H9 (cell line): ENCODE measurements at regions not wholly inside any gene's neighbourhood (a gene's known extent, or its start where the extent isn't known, plus 50 kb on each side); places are given as distances from the start of the nearest gene placed in this dataset.

ENCODE experiments used
- DNase-seq: peaks from one replicate; pipeline ENCODE4 v3.0.0-alpha.2; 2017
- H2AFZ ChIP-seq: one replicate; pipeline ENCODE4 v1.6.1; 2013; ENCODE audit warnings: mild to moderate bottlenecking, low read length, control low read depth, moderate library complexity
- H2AK5ac ChIP-seq: 2 replicates; pipeline ENCODE4 v1.6.1; 2013; ENCODE audit warnings: low read length, control low read depth, mixed read lengths; ENCODE audit not compliant: insufficient read length
- H2BK120ac ChIP-seq: one replicate; pipeline ENCODE4 v1.6.1; 2013; ENCODE audit warnings: low read depth, mild to moderate bottlenecking, low read length, control low read depth, inconsistent platforms; ENCODE audit not compliant: poor library complexity, severe bottlenecking
- H2BK12ac ChIP-seq: 2 replicates; pipeline ENCODE4 v1.6.1; 2013; ENCODE audit warnings: low read length, control low read depth, mixed read lengths, low read depth; ENCODE audit not compliant: insufficient read length
- H2BK15ac ChIP-seq: 2 replicates; pipeline ENCODE4 v1.6.1; 2013; ENCODE audit warnings: low read depth, low read length, control low read depth
- H2BK20ac ChIP-seq: one replicate; pipeline ENCODE4 v1.6.1; 2013; ENCODE audit warnings: low read depth, mild to moderate bottlenecking, low read length, control low read depth, inconsistent platforms; ENCODE audit not compliant: poor library complexity, severe bottlenecking
- H2BK5ac ChIP-seq: 2 replicates; pipeline ENCODE4 v1.6.1; 2013; ENCODE audit warnings: low read length, control low read depth, mixed read lengths; ENCODE audit not compliant: insufficient read length
- H3K14ac ChIP-seq: 2 replicates; pipeline ENCODE4 v1.6.1; 2013; ENCODE audit warnings: low read length, control low read depth; ENCODE audit not compliant: insufficient read depth
- H3K18ac ChIP-seq: 2 replicates; pipeline ENCODE4 v1.6.1; 2013; ENCODE audit warnings: low read depth, mild to moderate bottlenecking, mixed read lengths, low read length, control low read depth; ENCODE audit not compliant: insufficient read length
- H3K23ac ChIP-seq: 2 replicates; pipeline ENCODE4 v1.6.1; 2013; ENCODE audit warnings: low read length, control low read depth, mixed read lengths, low read depth; ENCODE audit not compliant: insufficient read length
- H3K23me2 ChIP-seq: 2 replicates; pipeline ENCODE4 v1.6.1; 2013; ENCODE audit warnings: low read depth, mild to moderate bottlenecking, mixed read lengths, low read length, control low read depth; ENCODE audit not compliant: insufficient read length, poor library complexity, severe bottlenecking
- H3K27ac ChIP-seq: 2 replicates; pipeline ENCODE4 v1.5.1; 2013; ENCODE audit warnings: low read length, control low read depth, mixed read lengths, low read depth; ENCODE audit not compliant: insufficient read length
- H3K27me3 ChIP-seq: 2 replicates; pipeline ENCODE4 v1.6.1; 2013; ENCODE audit warnings: low read length, control low read depth, inconsistent platforms; ENCODE audit not compliant: insufficient read depth
- H3K4ac ChIP-seq: 2 replicates; pipeline ENCODE4 v1.6.1; 2013; ENCODE audit warnings: low read depth, mild to moderate bottlenecking, control low read depth, inconsistent platforms, low read length, moderate library complexity
- H3K4me1 ChIP-seq: 2 replicates; pipeline ENCODE4 v1.6.1; 2013; ENCODE audit warnings: low read length, control low read depth, inconsistent platforms; ENCODE audit not compliant: insufficient read depth
- H3K4me2 ChIP-seq: 2 replicates; pipeline ENCODE4 v1.6.1; 2013; ENCODE audit warnings: low read length, control low read depth, mixed read lengths; ENCODE audit not compliant: insufficient read length, insufficient read depth
- H3K56ac ChIP-seq: 2 replicates; pipeline ENCODE4 v1.6.1; 2013; ENCODE audit warnings: low read depth, mild to moderate bottlenecking, mixed read lengths, low read length, control low read depth; ENCODE audit not compliant: insufficient read length
- H3K79me1 ChIP-seq: 2 replicates; pipeline ENCODE4 v1.6.1; 2013; ENCODE audit warnings: low read depth, mild to moderate bottlenecking, moderate library complexity, low read length, control low read depth, inconsistent platforms; ENCODE audit not compliant: insufficient read depth, poor library complexity, severe bottlenecking
- H3K79me2 ChIP-seq: 2 replicates; pipeline ENCODE4 v1.6.1; 2013; ENCODE audit warnings: low read length, control low read depth, inconsistent platforms; ENCODE audit not compliant: insufficient read depth
- H3K9ac ChIP-seq: 2 replicates; pipeline ENCODE4 v1.6.1; 2013; ENCODE audit warnings: low read length, control low read depth, mixed read lengths; ENCODE audit not compliant: insufficient read length; ENCODE audit errors: extremely low read depth
- H3K9me3 ChIP-seq: one replicate; pipeline ENCODE4 v1.6.1; 2013; ENCODE audit warnings: low read depth, low read length, inconsistent platforms; ENCODE audit not compliant: control insufficient read depth
- H3T11ph ChIP-seq: one replicate; pipeline ENCODE4 v1.6.1; 2013; ENCODE audit warnings: mild to moderate bottlenecking, low read length, control low read depth, inconsistent platforms
- H4K20me1 ChIP-seq: one replicate; pipeline ENCODE4 v1.6.1; 2013; ENCODE audit not compliant: control insufficient read depth, insufficient read length, insufficient read depth
- H4K5ac ChIP-seq: 2 replicates; pipeline ENCODE4 v1.6.1; 2013; ENCODE audit warnings: low read depth, mild to moderate bottlenecking, mixed read lengths, low read length, control low read depth; ENCODE audit not compliant: insufficient read length
- H4K8ac ChIP-seq: replicated peaks from 2 replicates; pipeline ENCODE4 v1.6.1; 2013; ENCODE audit warnings: low read length, control low read depth, mixed read lengths, low read depth; ENCODE audit not compliant: insufficient read length
- H4K91ac ChIP-seq: 2 replicates; pipeline ENCODE4 v1.6.1; 2013; ENCODE audit warnings: low read depth, mild to moderate bottlenecking, moderate library complexity, mixed read lengths, low read length, control low read depth; ENCODE audit not compliant: insufficient read length
- H3K27ac Mint-ChIP-seq, 3 experiments: 2 replicates in 2 of 3; 3 replicates in 1 of 3; pipeline ENCODE4 v1.8.0; 2020 to 2021; ENCODE audit warnings: mixed read lengths in 3 of 3, mild to moderate bottlenecking in 1 of 3, moderate library complexity in 1 of 3
- H3K27me3 Mint-ChIP-seq: 2 replicates; pipeline ENCODE4 v1.8.0; 2021; ENCODE audit warnings: low read depth, mild to moderate bottlenecking, moderate library complexity, mixed read lengths
- H3K36me3 Mint-ChIP-seq, 3 experiments: 2 replicates in 2 of 3; 3 replicates in 1 of 3; pipeline ENCODE4 v1.8.0; 2020 to 2021; ENCODE audit warnings: low read depth in 3 of 3, mixed read lengths in 3 of 3; ENCODE audit not compliant: insufficient read depth in 1 of 3
- H3K4me1 Mint-ChIP-seq, 2 experiments: 2 replicates each; pipeline ENCODE4 v1.8.0; 2020; ENCODE audit warnings: mixed read lengths in 2 of 2
- H3K4me3 Mint-ChIP-seq, 2 experiments: 2 replicates in 1 of 2; 3 replicates in 1 of 2; pipeline ENCODE4 v1.8.0; 2020 to 2021; ENCODE audit warnings: mild to moderate bottlenecking in 2 of 2, mixed read lengths in 2 of 2, moderate library complexity in 1 of 2
- H3K9me3 Mint-ChIP-seq, 2 experiments: 2 replicates in 1 of 2; 3 replicates in 1 of 2; pipeline ENCODE4 v1.8.0; 2020; ENCODE audit warnings: mild to moderate bottlenecking in 2 of 2, mixed read lengths in 2 of 2, moderate library complexity in 1 of 2
- CTCF ChIP-seq: fragments of 200-600 bp; sonication (generic); conservative IDR thresholded peaks from 3 replicates; pipeline ENCODE4 v1.8.0; 2021; ENCODE audit warnings: antibody characterized with exemption, mild to moderate bottlenecking
- WGBS: extraction: QIAGEN DNeasy Blood & Tissue Kit; methylation state at CpG from one replicate; pipeline ENCODE4 v1.1.7; 2013; ENCODE audit warnings: missing lambda C conversion rate, low lambda C conversion rate, mixed read lengths; ENCODE audit not compliant: insufficient read length; ENCODE audit errors: extremely low coverage; 5-methylcytosine and 5-hydroxymethylcytosine counted together

- no CpG with 5 or more reads among the region's 1 CpG for WGBS
- Mint-ChIP-seq H3K9me3 (peaks cover 0 to 2% of the 10 kb centered on the region in 2 experiments; a peak in 2 of 5 replicates), H3K4me1 (no peaks in the 10 kb centered on the region), H3K36me3 (no peaks in the 10 kb centered on the region), H3K27me3 (no peaks in the 10 kb centered on the region), H3K27ac (no peak overlapping the region), H3K4me3 (no peak overlapping the region)
- no peaks in the 10 kb centered on the region for H3K79me2 ChIP-seq
- H3K79me1 ChIP-seq: no peaks in the 10 kb centered on the region
- H3K27me3 ChIP-seq: no peaks in the 10 kb centered on the region
- no peak overlapping the region for H3K4me2 ChIP-seq
- no peak overlapping the region for H3K56ac ChIP-seq
- H3K9me3 ChIP-seq: no peaks in the 10 kb centered on the region
- no peak overlapping the region for H2BK20ac ChIP-seq
- no peak for DNase-seq
- H3K14ac ChIP-seq: no peak overlapping the region
- no peak overlapping the region for H3K9ac ChIP-seq
- H3K4me1 ChIP-seq: no peaks in the 10 kb centered on the region
- no peak overlapping the region for H2BK15ac ChIP-seq
- H4K8ac ChIP-seq: no peak overlapping the region
- H4K91ac ChIP-seq: no peak overlapping the region
- no peak overlapping the region for H3K4ac ChIP-seq
- H4K20me1 ChIP-seq: no peaks in the 10 kb centered on the region
- H2BK12ac ChIP-seq: no peak overlapping the region
- no peak overlapping the region for H2AFZ ChIP-seq
- no peak overlapping the region for H2AK5ac ChIP-seq
- H3T11ph ChIP-seq: no peak overlapping the region
- H4K5ac ChIP-seq: no peak overlapping the region
- H3K23me2 ChIP-seq: no peaks in the 10 kb centered on the region
- no peak overlapping the region for H2BK5ac ChIP-seq
- no peak overlapping the region for H3K23ac ChIP-seq
- no peak overlapping the region for H3K18ac ChIP-seq
- no peak for TF ChIP-seq CTCF
- H2BK120ac ChIP-seq: no peak overlapping the region
- no peak overlapping the region for H3K27ac ChIP-seq
Observed at GRCh38 chr3:102002056-102002455, 152.7 kb downstream of the NFKBIZ start.
